Adrenal gland (tissue), 9 donors: ENCODE measurements at regions not wholly inside any gene's neighbourhood (a gene's known extent, or its start where the extent isn't known, plus 50 kb on each side); places are given as distances from the start of the nearest gene placed in this dataset.

Experiments
- DNase-seq, 7 donors: peaks; one replicate each; pipeline ENCODE4 v3.0.0-alpha.2; 2019 to 2020
- H3K27ac ChIP-seq, 5 donors: fragments of 200-600 bp; sonication (generic) in 4 of 5; 1 replicate in 3 of 5; 2 replicates in 2 of 5; pipeline versions ENCODE4 v1.5.1 to v1.8.0; 2016 to 2020; ENCODE audit warnings: mild to moderate bottlenecking in 1 of 5
- H3K27me3 ChIP-seq: fragments of 200-600 bp; 2 replicates; pipeline ENCODE4 v1.8.0; 2021
- H3K36me3 ChIP-seq, 2 donors: fragments of 200-600 bp; replicated peaks in 1 of 2; 1 replicate in 1 of 2; 2 replicates in 1 of 2; pipeline versions ENCODE4 v1.5.1 to v1.8.0; 2018 to 2022
- H3K4me1 ChIP-seq, 2 donors: fragments of 200-600 bp; replicated peaks in 1 of 2; 1 replicate in 1 of 2; 2 replicates in 1 of 2; pipeline versions ENCODE4 v1.5.1 to v1.8.0; 2018 to 2021
- H3K4me3 ChIP-seq, 4 donors: fragments of 200-600 bp; sonication (generic) in 3 of 4; one replicate each; pipeline ENCODE4 v1.5.1; 2016 to 2018
- H3K9me3 ChIP-seq, 3 donors: fragments of 200-600 bp; sonication (generic) in 1 of 3; replicated peaks in 1 of 3; 1 replicate in 2 of 3; 2 replicates in 1 of 3; pipeline versions ENCODE4 v1.5.1 to v1.8.0; 2016 to 2021
- CTCF ChIP-seq, 6 experiments: fragments of 450-650 bp in 4 of 6; fragments of 200-600 bp in 2 of 6; sonication (generic) in 1 of 6; IDR thresholded peaks; 1 replicate in 5 of 6; 2 replicates in 1 of 6; pipeline versions ENCODE4 v1.5.1 to v1.8.0; 2016 to 2021; ENCODE audit warnings: antibody characterized with exemption in 6 of 6, mild to moderate bottlenecking in 2 of 6, moderate library complexity in 1 of 6
- POLR2A ChIP-seq, 2 donors: fragments of 450-650 bp; IDR thresholded peaks; one replicate each; pipeline ENCODE4 v1.6.1; 2017; ENCODE audit warnings: antibody characterized with exemption in 2 of 2, mild to moderate bottlenecking in 2 of 2, moderate library complexity in 1 of 2
- WGBS, 4 donors: extraction: QIAGEN DNeasy Blood & Tissue Kit in 2 of 4; methylation state at CpG; one replicate each; pipeline versions ENCODE4 v1.1.5 to v1.1.7; 2013 to 2017; 5-methylcytosine and 5-hydroxymethylcytosine counted together
- intact Hi-C, 2 donors: fragments of 100-400 bp; cut with DNase I; formaldehyde crosslinking; loops; one replicate each; pipeline versions ENCODE4 v1.14.1 to v1.15.0; 2022 to 2023
- donor health status: healthy with polysubstance abuse.
- donor health status: Bipolar disorder and iron deficiency.
- donor health status: DM: yes; HTN: yes; CAD: no.
- donor health status: DM: no; HTN: no; CAD: no.
- donor health status: DM: no; HTN: no; CAD: no.

GRCh38 chr2:4368907-4369306, 665.5 kb downstream of the DCDC2C start:
- Histone ChIP-seq H3K36me3 (no peaks in the 10 kb centered on the region), H3K27me3 (no peaks in the 10 kb centered on the region), H3K9me3 (no peaks in the 10 kb centered on the region), H3K4me1 (no peaks in the 10 kb centered on the region), H3K4me3 (no peak overlapping the region), H3K27ac (no peak overlapping the region)
- WGBS, 4 donors, result 85 to 88% (median 88%) methylated on average over 4 of the region's 4 CpGs; no CpG with 5 or more reads in 1 of the 4 donors
- no peak for TF ChIP-seq POLR2A (IDR thresholded peaks at IDR 0.05)
- TF ChIP-seq CTCF (IDR thresholded peaks at IDR 0.05), result no peak
- no peak for DNase-seq
- intact Hi-C loops, result no loop called here

- H3K4me1 ChIP-seq, result no peaks in the 10 kb centered on the region
- H3K9me3 ChIP-seq, result no peaks in the 10 kb centered on the region
- no peak overlapping the region for H3K4me3 ChIP-seq
- no peak for DNase-seq
- no peaks in the 10 kb centered on the region for H3K27me3 ChIP-seq
- H3K27ac ChIP-seq, result no peak overlapping the region
- H3K36me3 ChIP-seq, result no peaks in the 10 kb centered on the region
- no peak for TF ChIP-seq CTCF (IDR thresholded peaks at IDR 0.05)
- TF ChIP-seq POLR2A (IDR thresholded peaks at IDR 0.05), result no peak
- 48 to 54% (median 50%) methylated on average over 3 of the region's 3 CpGs for WGBS, 4 donors
- intact Hi-C loops, result no loop called here
Measured at GRCh38 chr2:4369826-4370419, 666.5 kb downstream of the DCDC2C start.

- Histone ChIP-seq H3K9me3 (no peaks in the 10 kb centered on the region), H3K27me3 (no peaks in the 10 kb centered on the region), H3K4me3 (no peak overlapping the region), H3K36me3 (no peaks in the 10 kb centered on the region), H3K27ac (no peak overlapping the region), H3K4me1 (no peaks in the 10 kb centered on the region)
- TF ChIP-seq POLR2A (IDR thresholded peaks at IDR 0.05) (no peak), CTCF (IDR thresholded peaks at IDR 0.05) (no peak)
- DNase-seq, result no peak
- intact Hi-C loops, result no loop called here
- 64 to 73% (median 68%) methylated on average over 3 of the region's 3 CpGs for WGBS, 4 donors
Measured at GRCh38 chr2:4370422-4371090, 667.2 kb downstream of the DCDC2C start.

GRCh38 chr2:4381049-4381448, 677.7 kb downstream of the DCDC2C start:
- no peak for TF ChIP-seq CTCF (IDR thresholded peaks at IDR 0.05)
- TF ChIP-seq POLR2A (IDR thresholded peaks at IDR 0.05), result no peak
- H3K27ac ChIP-seq, result no peak overlapping the region
- H3K36me3 ChIP-seq, result no peaks in the 10 kb centered on the region
- 40 to 52% (median 45%) methylated on average over 5 of the region's 5 CpGs for WGBS, 4 donors
- no peaks in the 10 kb centered on the region for H3K4me1 ChIP-seq
- H3K27me3 ChIP-seq, result no peaks in the 10 kb centered on the region
- no peaks in the 10 kb centered on the region for H3K9me3 ChIP-seq
- H3K4me3 ChIP-seq, result no peak overlapping the region
- intact Hi-C loops, result no loop called here
- DNase-seq, result no peak
